Activated B cell treated with CpG ODN at 0.5 μM for 24 hours (primary cell): ENCODE measurements at regions not wholly inside any gene's neighbourhood (a gene's known extent, or its start where the extent isn't known, plus 50 kb on each side); places are given as distances from the start of the nearest gene placed in this dataset.

ENCODE experiments used
- ATAC-seq: fragments of 200-7000 bp; cut with Tn5 transposase; one replicate; pipeline ENCODE4 v1.10.0; 2021; ENCODE audit warnings: low read depth, mild to moderate bottlenecking, moderate library complexity
- CTCF ChIA-PET: fragments of 350-600 bp; sonication (Branson Sonifier 250); formaldehyde crosslinking; loops from one replicate; lab custom pipeline; 2021; ENCODE audit warnings: antibody characterized with exemption; lab: Charles Lee
- POLR2A ChIA-PET: fragments of 350-600 bp; sonication (Branson Sonifier 250); formaldehyde crosslinking; loops from one replicate; lab custom pipeline; 2021; ENCODE audit warnings: antibody characterized with exemption; lab: Charles Lee
- DNase-seq: peaks from one replicate; pipeline ENCODE4 v3.0.0; 2022
- H3K27ac Mint-ChIP-seq: one replicate; pipeline ENCODE4 v1.8.0; 2020; ENCODE audit warnings: mixed read lengths
- H3K27me3 Mint-ChIP-seq: one replicate; pipeline ENCODE4 v1.8.0; 2021; ENCODE audit warnings: mixed read lengths
- H3K36me3 Mint-ChIP-seq: one replicate; pipeline ENCODE4 v1.8.0; 2021; ENCODE audit warnings: low read depth, mixed read lengths
- H3K4me1 Mint-ChIP-seq: one replicate; pipeline ENCODE4 v1.8.0; 2021; ENCODE audit warnings: mixed read lengths
- H3K4me3 Mint-ChIP-seq: one replicate; pipeline ENCODE4 v1.8.0; 2020; ENCODE audit warnings: mild to moderate bottlenecking, mixed read lengths
- H3K9me3 Mint-ChIP-seq: one replicate; pipeline ENCODE4 v1.8.0; 2020; ENCODE audit warnings: mixed read lengths
- intact Hi-C: fragments of 100-400 bp; cut with micrococcal nuclease; formaldehyde crosslinking; loops from one replicate; pipeline ENCODE4 v1.15.1; 2024
- TF ChIP-seq, protein P1 (sequence below): fragments of 200-600 bp; IDR thresholded peaks from one replicate; pipeline ENCODE4 v1.8.0; 2022; ENCODE audit warnings: antibody characterized with exemption, mild to moderate bottlenecking

DNA sequence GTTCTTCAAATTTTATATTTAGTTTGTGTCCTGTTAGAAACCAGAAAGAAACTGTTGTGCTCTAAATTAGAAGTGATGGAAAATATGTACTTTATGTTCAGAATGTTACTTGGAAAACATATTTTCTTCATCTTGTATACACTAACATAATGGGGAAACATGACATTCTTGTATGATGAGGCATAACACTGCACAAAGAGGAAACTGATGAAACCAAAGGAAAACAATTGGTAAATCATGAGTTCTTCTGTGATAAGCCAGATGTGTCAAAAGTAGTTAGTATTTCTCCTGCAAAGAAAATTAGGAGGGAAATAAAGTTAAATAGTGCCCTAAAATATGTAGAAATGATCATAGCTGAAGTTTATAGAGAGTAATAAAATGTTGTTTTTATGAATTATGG lies 111.1 kb upstream of the FBN2 start:
- no peaks in the 10 kb centered on the region for H3K4me1 Mint-ChIP-seq
- TF ChIP-seq, protein P1, sequence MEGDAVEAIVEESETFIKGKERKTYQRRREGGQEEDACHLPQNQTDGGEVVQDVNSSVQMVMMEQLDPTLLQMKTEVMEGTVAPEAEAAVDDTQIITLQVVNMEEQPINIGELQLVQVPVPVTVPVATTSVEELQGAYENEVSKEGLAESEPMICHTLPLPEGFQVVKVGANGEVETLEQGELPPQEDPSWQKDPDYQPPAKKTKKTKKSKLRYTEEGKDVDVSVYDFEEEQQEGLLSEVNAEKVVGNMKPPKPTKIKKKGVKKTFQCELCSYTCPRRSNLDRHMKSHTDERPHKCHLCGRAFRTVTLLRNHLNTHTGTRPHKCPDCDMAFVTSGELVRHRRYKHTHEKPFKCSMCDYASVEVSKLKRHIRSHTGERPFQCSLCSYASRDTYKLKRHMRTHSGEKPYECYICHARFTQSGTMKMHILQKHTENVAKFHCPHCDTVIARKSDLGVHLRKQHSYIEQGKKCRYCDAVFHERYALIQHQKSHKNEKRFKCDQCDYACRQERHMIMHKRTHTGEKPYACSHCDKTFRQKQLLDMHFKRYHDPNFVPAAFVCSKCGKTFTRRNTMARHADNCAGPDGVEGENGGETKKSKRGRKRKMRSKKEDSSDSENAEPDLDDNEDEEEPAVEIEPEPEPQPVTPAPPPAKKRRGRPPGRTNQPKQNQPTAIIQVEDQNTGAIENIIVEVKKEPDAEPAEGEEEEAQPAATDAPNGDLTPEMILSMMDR, result no peak
- ChIA-PET POLR2A (no interaction called here), CTCF (no interaction called here)
- ATAC-seq, result no peak
- DNase-seq, result no peak
- H3K27me3 Mint-ChIP-seq, result no peaks in the 10 kb centered on the region
- no peak overlapping the region for H3K27ac Mint-ChIP-seq
- H3K36me3 Mint-ChIP-seq, result no peaks in the 10 kb centered on the region
- intact Hi-C loops, result no loop called here
- H3K4me3 Mint-ChIP-seq, result no peak overlapping the region
- peaks cover 3% of the 10 kb centered on the region for H3K9me3 Mint-ChIP-seq

DNA sequence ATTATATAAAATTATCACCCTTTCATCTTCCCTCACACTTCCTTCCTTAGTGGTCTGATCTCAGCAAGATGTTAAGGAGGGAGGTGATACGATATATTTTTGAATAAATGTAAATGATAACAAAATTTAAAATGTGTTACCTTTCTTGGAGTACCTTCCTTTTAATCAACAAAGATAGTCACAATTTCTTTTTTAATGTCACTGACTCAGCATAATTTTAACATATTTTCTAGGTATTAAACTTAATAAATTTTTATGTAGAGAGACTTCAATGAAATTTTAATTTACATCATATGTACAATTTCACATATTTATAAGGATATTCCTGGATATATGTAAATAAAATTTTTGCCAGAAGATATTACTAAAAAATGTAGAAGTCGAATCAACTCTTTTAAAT lies 125.0 kb upstream of the FBN2 start:
- Mint-ChIP-seq H3K27me3 (no peaks in the 10 kb centered on the region), H3K4me1 (no peaks in the 10 kb centered on the region), H3K4me3 (no peak overlapping the region), H3K9me3 (peaks cover 2% of the 10 kb centered on the region), H3K36me3 (no peaks in the 10 kb centered on the region), H3K27ac (no peak overlapping the region)
- DNase-seq (no peak), ATAC-seq (no peak)
- ChIA-PET CTCF (no interaction called here), POLR2A (no interaction called here)
- intact Hi-C loops, result no loop called here
- TF ChIP-seq, protein P1, result no peak

DNA sequence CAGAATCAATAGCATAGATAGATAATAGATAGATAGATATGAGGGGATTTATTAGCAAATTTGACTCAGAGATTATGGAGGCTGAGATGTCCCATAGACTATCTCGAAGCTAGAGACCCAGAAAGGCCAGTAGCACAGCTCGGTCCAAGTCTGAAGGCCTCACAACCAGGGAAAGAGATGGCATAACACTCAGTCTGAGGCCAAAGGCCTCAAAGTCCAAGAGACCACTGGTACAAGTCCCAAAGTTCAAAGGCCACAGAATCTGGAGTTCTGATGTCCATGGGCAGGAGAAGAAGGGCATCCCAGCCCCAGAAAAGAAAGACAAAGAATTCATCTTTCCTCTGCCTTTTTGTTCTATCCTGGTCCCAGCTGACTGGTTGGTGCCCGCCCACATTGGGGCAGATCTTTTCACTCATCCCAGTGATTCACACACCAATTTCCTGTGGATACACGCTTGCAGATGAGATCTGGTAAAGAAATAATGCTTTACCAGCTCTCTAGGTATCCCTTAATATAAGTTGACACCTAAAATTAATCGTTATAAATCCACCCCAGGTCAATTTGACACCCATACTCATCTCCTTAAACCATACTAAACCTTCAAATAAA lies 127.8 kb upstream of the FBN2 start:
- no peak for ATAC-seq
- TF ChIP-seq, protein P1, result no peak
- Mint-ChIP-seq H3K27ac (no peak overlapping the region), H3K27me3 (no peaks in the 10 kb centered on the region), H3K4me1 (no peaks in the 10 kb centered on the region), H3K4me3 (no peak overlapping the region), H3K36me3 (no peaks in the 10 kb centered on the region), H3K9me3 (peaks cover 2% of the 10 kb centered on the region)
- ChIA-PET CTCF (no interaction called here), POLR2A (no interaction called here)
- no peak for DNase-seq
- intact Hi-C loops, result no loop called here

DNA sequence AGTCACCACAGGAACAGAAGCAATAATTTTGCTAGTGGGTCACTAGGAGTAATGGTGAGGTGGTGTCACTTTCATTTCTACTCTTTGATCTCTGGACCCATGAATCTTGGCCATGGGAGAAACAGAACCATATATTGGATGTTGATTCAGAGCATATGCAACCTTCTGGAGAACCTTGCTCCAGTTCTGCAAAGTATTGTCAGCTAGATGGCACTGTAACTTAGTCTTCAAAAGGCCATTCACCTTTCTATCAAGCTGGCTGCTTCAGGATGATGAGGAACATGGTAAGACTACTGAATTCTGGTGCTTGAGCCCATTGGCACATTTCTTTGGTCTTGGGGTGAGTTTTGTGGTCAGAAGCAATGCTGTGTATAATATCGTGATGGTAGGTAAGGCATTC lies 129.1 kb upstream of the FBN2 start:
- H3K4me1 Mint-ChIP-seq, result no peaks in the 10 kb centered on the region
- no peaks in the 10 kb centered on the region for H3K27me3 Mint-ChIP-seq
- no peaks in the 10 kb centered on the region for H3K9me3 Mint-ChIP-seq
- intact Hi-C loops, result no loop called here
- no peak overlapping the region for H3K4me3 Mint-ChIP-seq
- ChIA-PET POLR2A (no interaction called here), CTCF (no interaction called here)
- DNase-seq (no peak), ATAC-seq (no peak)
- TF ChIP-seq, protein P1, result no peak
- no peak overlapping the region for H3K27ac Mint-ChIP-seq
- no peaks in the 10 kb centered on the region for H3K36me3 Mint-ChIP-seq

DNA sequence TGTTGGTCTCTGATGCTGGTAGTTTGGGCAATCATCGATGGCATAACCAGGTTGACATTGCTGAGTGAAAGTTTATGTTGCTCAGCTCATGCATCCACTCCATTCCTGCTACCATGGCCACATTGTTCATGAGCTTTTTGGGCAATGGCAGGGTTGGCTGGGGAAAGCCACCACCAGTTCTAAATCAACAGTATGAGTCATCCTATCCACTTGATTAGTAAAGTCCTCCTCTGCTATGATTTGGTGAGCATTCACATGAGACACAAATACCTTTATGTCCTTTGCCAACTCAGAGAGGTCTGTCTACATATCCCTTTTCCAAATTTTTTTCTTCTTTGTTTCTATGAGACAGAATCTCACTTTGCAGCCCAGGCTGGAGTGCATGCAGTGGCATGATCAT lies 129.7 kb upstream of the FBN2 start:
- TF ChIP-seq, protein P1, result no peak
- Mint-ChIP-seq H3K9me3 (no peaks in the 10 kb centered on the region), H3K4me3 (no peak overlapping the region), H3K36me3 (no peaks in the 10 kb centered on the region), H3K27ac (no peak overlapping the region), H3K27me3 (no peaks in the 10 kb centered on the region), H3K4me1 (no peaks in the 10 kb centered on the region)
- intact Hi-C loops, result no loop called here
- ChIA-PET CTCF (no interaction called here), POLR2A (no interaction called here)
- ATAC-seq (no peak), DNase-seq (no peak)
